ENCODE measurements at regions not wholly inside any gene's neighbourhood (a gene's known extent, or its start where the extent isn't known, plus 50 kb on each side); places are given as distances from the start of the nearest gene placed in this dataset.

- Histone ChIP-seq H3K27me3 (ENCODE audit: insufficient read depth, low read length) (peaks cover 51% of the 10 kb centered on the region), H3K4me1 (ENCODE audit: control insufficient read depth in 1 of 2, insufficient read depth in 2 of 2, low read length in 2 of 2) (no peaks in the 10 kb centered on the region), H2AFZ (ENCODE audit: low read depth, low read length, poor library complexity, severe bottlenecking) (no peak overlapping the region), H3K79me2 (ENCODE audit: insufficient read depth, low read length) (no peaks in the 10 kb centered on the region), H3K4me2 (ENCODE audit: low read length) (no peak overlapping the region), H3K27ac (ENCODE audit: low read depth, low read length) (no peak overlapping the region), H3K36me3 (ENCODE audit: control insufficient read depth in 1 of 2, insufficient read depth in 2 of 2, low read length in 2 of 2) (no peaks in the 10 kb centered on the region), H3K9ac (ENCODE audit: low read length) (no peak overlapping the region), H3K9me3 (ENCODE audit: control insufficient read depth in 1 of 2, insufficient read depth in 1 of 2, low read depth in 1 of 2, low read length in 2 of 2) (no peaks in the 10 kb centered on the region), H4K20me1 (ENCODE audit: insufficient read depth) (no peaks in the 10 kb centered on the region), H3K9me2 (ENCODE audit: insufficient read depth) (no peaks in the 10 kb centered on the region), H3K4me3 (replicated peaks in 1 of 2; ENCODE audit: low read depth in 1 of 2, low read length in 2 of 2) (no peak overlapping the region)
- intact Hi-C loops (cut with micrococcal nuclease), result no loop called here
- no TSS peak for BruUV-seq (replicated peaks)
- DNase-seq (ENCODE audit: low read depth, low spot score) (no peak), ATAC-seq (no peak)
- ChIA-PET CTCF (no interaction called here), RAD21 (ENCODE audit: low non-redundant PET in 1 of 2, low total read pairs in 2 of 2, uncharacterized antibody in 2 of 2, unreplicated experiment in 2 of 2) (no interaction called here), POLR2A (no interaction called here)
- TF ChIP-seq SIN3A (IDR thresholded peaks at IDR 0.05; ENCODE audit: low read depth) (no peak), CEBPB (IDR thresholded peaks at IDR 0.05; ENCODE audit: low read depth) (no peak), ATF3 (IDR thresholded peaks at IDR 0.05) (no peak), POLR2A (IDR thresholded peaks at IDR 0.05; ENCODE audit: borderline replicate concordance, extremely low read depth, insufficient read depth, insufficient read length) (no peak), ZBTB33 (IDR thresholded peaks at IDR 0.05; ENCODE audit: extremely low read depth, insufficient replicate concordance, low read length) (no peak), SP1 (IDR thresholded peaks at IDR 0.05; ENCODE audit: low read depth) (no peak), MAX (IDR thresholded peaks at IDR 0.05) (no peak), RAD21 (IDR thresholded peaks at IDR 0.05; ENCODE audit: low read depth) (no peak), REST (IDR thresholded peaks at IDR 0.05; ENCODE audit: low read depth) (no peak), ZNF274 (IDR thresholded peaks at IDR 0.05; ENCODE audit: low read depth, low read length) (no peak), FOSL1 (IDR thresholded peaks at IDR 0.05; ENCODE audit: low read depth) (no peak), TCF7L2 (IDR thresholded peaks at IDR 0.05; ENCODE audit: borderline replicate concordance, extremely low read depth, insufficient read depth, insufficient read length) (no peak), CTCF (IDR thresholded peaks at IDR 0.05 in 2 of 3, conservative IDR thresholded peaks at IDR 0.05 in 1 of 3; ENCODE audit: borderline replicate concordance in 1 of 3, insufficient read depth in 1 of 3, low read depth in 2 of 3, low read length in 2 of 3) (no peak), EGR1 (IDR thresholded peaks at IDR 0.05; ENCODE audit: low read depth) (no peak), POLR2AphosphoS5 (IDR thresholded peaks at IDR 0.05; ENCODE audit: low read depth, low read length) (no peak), ELF1 (IDR thresholded peaks at IDR 0.05; ENCODE audit: borderline replicate concordance, low read depth) (no peak), CBX3 (IDR thresholded peaks at IDR 0.05; ENCODE audit: low read depth) (no peak), YY1 (IDR thresholded peaks at IDR 0.05; ENCODE audit: extremely low read depth, insufficient replicate concordance, low read depth, low read length) (no peak), JUND (IDR thresholded peaks at IDR 0.05) (no peak)
These were observed 105.6 kb upstream of the HABP2 start for GRCh38 chr10:113447278-113447677.
